SK-N-SH (cell line): ENCODE measurements at regions not wholly inside any gene's neighbourhood (a gene's known extent, or its start where the extent isn't known, plus 50 kb on each side); places are given as distances from the start of the nearest gene placed in this dataset.

Experiments used
- CTCF ChIA-PET: fragments of 300-600, 350-600 bp; formaldehyde crosslinking; extraction: SDS; loops from one replicate; lab custom pipeline; 2021; lab: Yijun Ruan, JAX
- POLR2A ChIA-PET: fragments of 350-600 bp; sonication (Branson Sonifier 250); formaldehyde crosslinking; extraction: SDS; loops from one replicate; lab custom pipeline; 2020; ENCODE audit warnings: antibody characterized with exemption, inconsistent platforms; lab: Yijun Ruan, JAX
- DNase-seq: peaks from one replicate; pipeline ENCODE4 v3.0.0; 2012
- H2AFZ ChIP-seq: fragments of 200-600 bp; sonication (generic); 2 replicates; pipeline ENCODE4 v1.8.1; 2016; ENCODE audit warnings: antibody characterized with exemption, mild to moderate bottlenecking, low read depth
- H3F3A ChIP-seq: fragments of 200-600 bp; sonication (generic); replicated peaks from 2 replicates; pipeline ENCODE3; 2016; ENCODE audit warnings: antibody characterized with exemption, mild to moderate bottlenecking; ENCODE audit not compliant: insufficient read depth
- H3K27ac ChIP-seq, 2 experiments: fragments of 200-500 bp in 1 of 2; fragments of 200-600 bp in 1 of 2; sonication (Bioruptor generic) in 1 of 2; sonication (generic), shearing (Covaris generic) in 1 of 2; 2 replicates each; pipeline versions ENCODE4 v1.5.1 to v1.6.1; 2014 to 2016; ENCODE audit warnings: low read depth in 2 of 2, inconsistent platforms in 1 of 2, low read length in 1 of 2, mild to moderate bottlenecking in 1 of 2, mixed read lengths in 1 of 2
- H3K27me3 ChIP-seq: fragments of 200-600 bp; sonication (generic), shearing (Covaris generic); 2 replicates; pipeline ENCODE4 v1.6.1; 2016; ENCODE audit warnings: mixed run types; ENCODE audit not compliant: insufficient read depth
- H3K36me3 ChIP-seq, 2 experiments: fragments of 200-500 bp in 1 of 2; fragments of 200-600 bp in 1 of 2; sonication (Bioruptor generic) in 1 of 2; sonication (generic) in 1 of 2; replicated peaks in 1 of 2; 2 replicates each; pipeline versions ENCODE3 to v1.5.1; 2014 to 2016; ENCODE audit warnings: low read length in 1 of 2, mild to moderate bottlenecking in 1 of 2; ENCODE audit not compliant: insufficient read depth in 2 of 2, control insufficient read depth in 1 of 2
- H3K4me1 ChIP-seq, 2 experiments: fragments of 200-500 bp in 1 of 2; fragments of 200-600 bp in 1 of 2; sonication (Bioruptor generic) in 1 of 2; sonication (generic), shearing (Covaris generic) in 1 of 2; 2 replicates each; pipeline versions ENCODE4 v1.5.1 to v1.6.1; 2014 to 2016; ENCODE audit warnings: low read depth in 1 of 2, low read length in 1 of 2, mixed run types in 1 of 2; ENCODE audit not compliant: insufficient read depth in 2 of 2, control insufficient read depth in 1 of 2
- H3K4me2 ChIP-seq: fragments of 200-600 bp; sonication (generic), shearing (Covaris generic); 2 replicates; pipeline ENCODE4 v1.6.1; 2017; ENCODE audit warnings: mixed run types
- H3K4me3 ChIP-seq, 2 experiments: fragments of 200-500 bp in 1 of 2; fragments of 200-600 bp in 1 of 2; sonication (Bioruptor generic) in 1 of 2; sonication (generic), shearing (Covaris generic) in 1 of 2; 2 replicates each; pipeline versions ENCODE4 v1.5.1 to v1.8.1; 2014 to 2016; ENCODE audit warnings: low read depth in 2 of 2, inconsistent platforms in 1 of 2, low read length in 1 of 2, mild to moderate bottlenecking in 1 of 2, mixed read lengths in 1 of 2, moderate library complexity in 1 of 2
- H3K79me2 ChIP-seq: fragments of 200-600 bp; sonication (generic); 2 replicates; pipeline ENCODE4 v1.8.1; 2017; ENCODE audit warnings: mild to moderate bottlenecking; ENCODE audit not compliant: insufficient read depth
- H3K9ac ChIP-seq: fragments of 200-600 bp; sonication (generic); 2 replicates; pipeline ENCODE4 v1.6.1; 2017; ENCODE audit warnings: mixed run types
- H3K9me2 ChIP-seq: fragments of 200-600 bp; sonication (generic); 2 replicates; pipeline ENCODE4 v1.6.1; 2017; ENCODE audit warnings: mixed run types
- H3K9me3 ChIP-seq: fragments of 200-600 bp; sonication (generic); 2 replicates; pipeline ENCODE4 v1.6.1; 2017; ENCODE audit warnings: mixed run types, mild to moderate bottlenecking, moderate library complexity
- H4K20me1 ChIP-seq: fragments of 200-600 bp; sonication (generic); 2 replicates; pipeline ENCODE4 v1.6.1; 2017; ENCODE audit warnings: mild to moderate bottlenecking, mixed run types; ENCODE audit not compliant: insufficient read depth
- CHD2 ChIP-seq: fragments of 150-350 bp; IDR thresholded peaks from 2 replicates; pipeline ENCODE4 v1.6.1; 2018; ENCODE audit warnings: low read length; ENCODE audit not compliant: partially characterized antibody
- EZH2phosphoT487 ChIP-seq: fragments of 200-600 bp; sonication (generic); IDR thresholded peaks from 2 replicates; pipeline ENCODE4 v1.6.1; 2017; ENCODE audit warnings: low read depth, mixed run types, mild to moderate bottlenecking, antibody characterized with exemption, moderate library complexity, borderline replicate concordance
- FOSL2 ChIP-seq: IDR thresholded peaks from 2 replicates; pipeline ENCODE4 v1.4.0; 2012; ENCODE audit warnings: low read depth, mild to moderate bottlenecking, moderate library complexity, borderline replicate concordance
- GABPA ChIP-seq: IDR thresholded peaks from 2 replicates; pipeline ENCODE4 v1.4.0; 2012; ENCODE audit warnings: low read depth, mild to moderate bottlenecking
- NFIC ChIP-seq: IDR thresholded peaks from 2 replicates; pipeline ENCODE4 v1.4.0; 2012; ENCODE audit warnings: borderline replicate concordance
- POLR2AphosphoS5 ChIP-seq: IDR thresholded peaks from 2 replicates; pipeline ENCODE4 v1.6.1; 2012; ENCODE audit warnings: low read depth, low read length
- RAD21 ChIP-seq: IDR thresholded peaks from 2 replicates; pipeline ENCODE4 v1.6.1; 2012; ENCODE audit warnings: mild to moderate bottlenecking, low read length
- RFX5 ChIP-seq: IDR thresholded peaks from 2 replicates; pipeline ENCODE4 v1.6.1; 2012; ENCODE audit warnings: mild to moderate bottlenecking, improper control_type of control experiment, low read length
- RXRA ChIP-seq: IDR thresholded peaks from 2 replicates; pipeline ENCODE4 v1.4.0; 2012; ENCODE audit warnings: low read depth, mild to moderate bottlenecking, borderline replicate concordance
- SIN3A ChIP-seq: IDR thresholded peaks from 2 replicates; pipeline ENCODE4 v1.6.1; 2012; ENCODE audit warnings: low read depth, mild to moderate bottlenecking, low read length, moderate library complexity, borderline replicate concordance
- TAF1 ChIP-seq: IDR thresholded peaks from 2 replicates; pipeline ENCODE4 v1.6.1; 2012; ENCODE audit warnings: low read depth, mild to moderate bottlenecking, low read length, moderate library complexity, borderline replicate concordance
- WGBS: methylation state at CpG from one replicate; pipeline ENCODE4 v1.1.6; 2017; ENCODE audit warnings: low lambda C conversion rate; 5-methylcytosine and 5-hydroxymethylcytosine counted together
- TF ChIP-seq, protein P1 (sequence below): IDR thresholded peaks from 2 replicates; pipeline ENCODE4 v1.4.0; 2012; ENCODE audit warnings: low read depth, borderline replicate concordance
- TF ChIP-seq, protein P2 (sequence below): IDR thresholded peaks from 2 replicates; pipeline ENCODE4 v1.4.0; 2012; ENCODE audit warnings: low read depth
- TF ChIP-seq, protein P3 (sequence below): fragments of 150-350 bp; IDR thresholded peaks from 2 replicates; pipeline ENCODE4 v1.6.1; 2017; ENCODE audit warnings: antibody characterized with exemption, low read length, low read depth, borderline replicate concordance
- TF ChIP-seq, protein P4 (sequence below): fragments of 150-350 bp; IDR thresholded peaks from 2 replicates; pipeline ENCODE4 v1.6.1; 2016; ENCODE audit warnings: mild to moderate bottlenecking, low read depth, low read length
- TF ChIP-seq, protein P5 (sequence below): IDR thresholded peaks from 2 replicates; pipeline ENCODE4 v1.6.1; 2012; ENCODE audit warnings: mild to moderate bottlenecking, low read depth, low read length, moderate library complexity

DNA sequence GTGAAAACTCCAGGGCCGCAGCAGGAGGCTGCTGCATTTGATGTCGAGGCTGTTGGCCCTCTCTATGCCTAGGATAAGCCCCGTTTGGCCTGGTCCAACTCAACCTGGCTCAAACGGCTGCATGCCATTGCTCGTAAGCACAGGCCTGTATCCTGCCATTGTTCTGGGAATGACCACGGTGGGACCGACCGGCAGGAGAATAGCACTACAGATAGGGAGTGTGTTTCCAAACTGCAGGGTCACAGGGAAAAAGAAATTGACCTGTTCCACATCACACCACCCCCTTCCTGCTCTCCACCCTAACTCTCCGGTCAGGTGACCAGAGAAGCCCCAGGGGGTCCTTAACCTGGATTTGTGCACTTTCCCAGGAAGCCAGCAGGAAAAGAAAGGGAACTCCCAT lies 278.7 kb upstream of the KLF4 start:
- no peaks in the 10 kb centered on the region for H3F3A ChIP-seq
- POLR2A ChIA-PET: no interaction called here
- TF ChIP-seq GABPA: no peak
- TF ChIP-seq NFIC: no peak
- TF ChIP-seq RXRA: no peak
- no peak for TF ChIP-seq TAF1
- TF ChIP-seq RFX5: no peak
- no peak for TF ChIP-seq CHD2
- TF ChIP-seq, protein P1, sequence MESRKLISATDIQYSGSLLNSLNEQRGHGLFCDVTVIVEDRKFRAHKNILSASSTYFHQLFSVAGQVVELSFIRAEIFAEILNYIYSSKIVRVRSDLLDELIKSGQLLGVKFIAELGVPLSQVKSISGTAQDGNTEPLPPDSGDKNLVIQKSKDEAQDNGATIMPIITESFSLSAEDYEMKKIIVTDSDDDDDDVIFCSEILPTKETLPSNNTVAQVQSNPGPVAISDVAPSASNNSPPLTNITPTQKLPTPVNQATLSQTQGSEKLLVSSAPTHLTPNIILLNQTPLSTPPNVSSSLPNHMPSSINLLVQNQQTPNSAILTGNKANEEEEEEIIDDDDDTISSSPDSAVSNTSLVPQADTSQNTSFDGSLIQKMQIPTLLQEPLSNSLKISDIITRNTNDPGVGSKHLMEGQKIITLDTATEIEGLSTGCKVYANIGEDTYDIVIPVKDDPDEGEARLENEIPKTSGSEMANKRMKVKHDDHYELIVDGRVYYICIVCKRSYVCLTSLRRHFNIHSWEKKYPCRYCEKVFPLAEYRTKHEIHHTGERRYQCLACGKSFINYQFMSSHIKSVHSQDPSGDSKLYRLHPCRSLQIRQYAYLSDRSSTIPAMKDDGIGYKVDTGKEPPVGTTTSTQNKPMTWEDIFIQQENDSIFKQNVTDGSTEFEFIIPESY: no peak
- TF ChIP-seq RAD21: no peak
- TF ChIP-seq POLR2AphosphoS5: no peak
- TF ChIP-seq, protein P2, sequence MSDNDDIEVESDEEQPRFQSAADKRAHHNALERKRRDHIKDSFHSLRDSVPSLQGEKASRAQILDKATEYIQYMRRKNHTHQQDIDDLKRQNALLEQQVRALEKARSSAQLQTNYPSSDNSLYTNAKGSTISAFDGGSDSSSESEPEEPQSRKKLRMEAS: no peak
- TF ChIP-seq, protein P3, sequence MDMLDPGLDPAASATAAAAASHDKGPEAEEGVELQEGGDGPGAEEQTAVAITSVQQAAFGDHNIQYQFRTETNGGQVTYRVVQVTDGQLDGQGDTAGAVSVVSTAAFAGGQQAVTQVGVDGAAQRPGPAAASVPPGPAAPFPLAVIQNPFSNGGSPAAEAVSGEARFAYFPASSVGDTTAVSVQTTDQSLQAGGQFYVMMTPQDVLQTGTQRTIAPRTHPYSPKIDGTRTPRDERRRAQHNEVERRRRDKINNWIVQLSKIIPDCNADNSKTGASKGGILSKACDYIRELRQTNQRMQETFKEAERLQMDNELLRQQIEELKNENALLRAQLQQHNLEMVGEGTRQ: no peak
- TF ChIP-seq, protein P4, sequence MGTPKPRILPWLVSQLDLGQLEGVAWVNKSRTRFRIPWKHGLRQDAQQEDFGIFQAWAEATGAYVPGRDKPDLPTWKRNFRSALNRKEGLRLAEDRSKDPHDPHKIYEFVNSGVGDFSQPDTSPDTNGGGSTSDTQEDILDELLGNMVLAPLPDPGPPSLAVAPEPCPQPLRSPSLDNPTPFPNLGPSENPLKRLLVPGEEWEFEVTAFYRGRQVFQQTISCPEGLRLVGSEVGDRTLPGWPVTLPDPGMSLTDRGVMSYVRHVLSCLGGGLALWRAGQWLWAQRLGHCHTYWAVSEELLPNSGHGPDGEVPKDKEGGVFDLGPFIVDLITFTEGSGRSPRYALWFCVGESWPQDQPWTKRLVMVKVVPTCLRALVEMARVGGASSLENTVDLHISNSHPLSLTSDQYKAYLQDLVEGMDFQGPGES: no peak
- no peak for TF ChIP-seq SIN3A
- TF ChIP-seq, protein P5, sequence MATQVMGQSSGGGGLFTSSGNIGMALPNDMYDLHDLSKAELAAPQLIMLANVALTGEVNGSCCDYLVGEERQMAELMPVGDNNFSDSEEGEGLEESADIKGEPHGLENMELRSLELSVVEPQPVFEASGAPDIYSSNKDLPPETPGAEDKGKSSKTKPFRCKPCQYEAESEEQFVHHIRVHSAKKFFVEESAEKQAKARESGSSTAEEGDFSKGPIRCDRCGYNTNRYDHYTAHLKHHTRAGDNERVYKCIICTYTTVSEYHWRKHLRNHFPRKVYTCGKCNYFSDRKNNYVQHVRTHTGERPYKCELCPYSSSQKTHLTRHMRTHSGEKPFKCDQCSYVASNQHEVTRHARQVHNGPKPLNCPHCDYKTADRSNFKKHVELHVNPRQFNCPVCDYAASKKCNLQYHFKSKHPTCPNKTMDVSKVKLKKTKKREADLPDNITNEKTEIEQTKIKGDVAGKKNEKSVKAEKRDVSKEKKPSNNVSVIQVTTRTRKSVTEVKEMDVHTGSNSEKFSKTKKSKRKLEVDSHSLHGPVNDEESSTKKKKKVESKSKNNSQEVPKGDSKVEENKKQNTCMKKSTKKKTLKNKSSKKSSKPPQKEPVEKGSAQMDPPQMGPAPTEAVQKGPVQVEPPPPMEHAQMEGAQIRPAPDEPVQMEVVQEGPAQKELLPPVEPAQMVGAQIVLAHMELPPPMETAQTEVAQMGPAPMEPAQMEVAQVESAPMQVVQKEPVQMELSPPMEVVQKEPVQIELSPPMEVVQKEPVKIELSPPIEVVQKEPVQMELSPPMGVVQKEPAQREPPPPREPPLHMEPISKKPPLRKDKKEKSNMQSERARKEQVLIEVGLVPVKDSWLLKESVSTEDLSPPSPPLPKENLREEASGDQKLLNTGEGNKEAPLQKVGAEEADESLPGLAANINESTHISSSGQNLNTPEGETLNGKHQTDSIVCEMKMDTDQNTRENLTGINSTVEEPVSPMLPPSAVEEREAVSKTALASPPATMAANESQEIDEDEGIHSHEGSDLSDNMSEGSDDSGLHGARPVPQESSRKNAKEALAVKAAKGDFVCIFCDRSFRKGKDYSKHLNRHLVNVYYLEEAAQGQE: no peak
- no peak for TF ChIP-seq EZH2phosphoT487
- TF ChIP-seq FOSL2: no peak
- no peaks in the 10 kb centered on the region for H3K79me2 ChIP-seq
- CTCF ChIA-PET: no interaction called here
- no peak overlapping the region for H2AFZ ChIP-seq
- no peak overlapping the region for H3K4me2 ChIP-seq
- no peaks in the 10 kb centered on the region for H3K27me3 ChIP-seq
- no peak overlapping the region for H3K27ac ChIP-seq
- 60% methylated on average over 7 of the region's 9 CpGs for WGBS
- H3K4me3 ChIP-seq: no peak overlapping the region
- no peaks in the 10 kb centered on the region for H4K20me1 ChIP-seq
- no peaks in the 10 kb centered on the region for H3K9me2 ChIP-seq
- DNase-seq: no peak
- no peaks in the 10 kb centered on the region for H3K36me3 ChIP-seq
- no peak overlapping the region for H3K9ac ChIP-seq
- H3K9me3 ChIP-seq: no peaks in the 10 kb centered on the region
- H3K4me1 ChIP-seq: no peaks in the 10 kb centered on the region
